ENCODE measurements at regions not wholly inside any gene's neighbourhood (a gene's known extent, or its start where the extent isn't known, plus 50 kb on each side); places are given as distances from the start of the nearest gene placed in this dataset.

DNA sequence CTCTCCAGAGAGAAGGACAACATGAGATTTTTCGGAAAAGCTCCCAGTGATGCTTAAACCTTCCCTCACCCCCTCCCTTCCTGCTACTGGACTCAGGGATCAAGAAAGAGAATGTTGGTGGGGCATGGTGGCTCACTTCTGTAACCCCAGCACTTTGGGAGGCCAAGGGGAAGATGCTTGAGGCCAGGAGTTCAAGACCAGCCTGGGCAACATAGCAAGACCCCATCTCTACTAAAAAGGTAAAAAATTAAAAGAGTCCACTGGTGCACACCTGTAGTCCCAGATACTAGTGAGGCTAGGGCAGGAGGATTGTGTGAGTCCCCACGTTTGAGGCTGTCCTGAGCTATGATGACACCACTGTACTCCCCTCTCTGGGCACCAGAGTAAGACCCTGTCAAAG lies 162.9 kb upstream of the RAB4A start:
- TF ChIP-seq, protein P1, sequence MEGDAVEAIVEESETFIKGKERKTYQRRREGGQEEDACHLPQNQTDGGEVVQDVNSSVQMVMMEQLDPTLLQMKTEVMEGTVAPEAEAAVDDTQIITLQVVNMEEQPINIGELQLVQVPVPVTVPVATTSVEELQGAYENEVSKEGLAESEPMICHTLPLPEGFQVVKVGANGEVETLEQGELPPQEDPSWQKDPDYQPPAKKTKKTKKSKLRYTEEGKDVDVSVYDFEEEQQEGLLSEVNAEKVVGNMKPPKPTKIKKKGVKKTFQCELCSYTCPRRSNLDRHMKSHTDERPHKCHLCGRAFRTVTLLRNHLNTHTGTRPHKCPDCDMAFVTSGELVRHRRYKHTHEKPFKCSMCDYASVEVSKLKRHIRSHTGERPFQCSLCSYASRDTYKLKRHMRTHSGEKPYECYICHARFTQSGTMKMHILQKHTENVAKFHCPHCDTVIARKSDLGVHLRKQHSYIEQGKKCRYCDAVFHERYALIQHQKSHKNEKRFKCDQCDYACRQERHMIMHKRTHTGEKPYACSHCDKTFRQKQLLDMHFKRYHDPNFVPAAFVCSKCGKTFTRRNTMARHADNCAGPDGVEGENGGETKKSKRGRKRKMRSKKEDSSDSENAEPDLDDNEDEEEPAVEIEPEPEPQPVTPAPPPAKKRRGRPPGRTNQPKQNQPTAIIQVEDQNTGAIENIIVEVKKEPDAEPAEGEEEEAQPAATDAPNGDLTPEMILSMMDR (IDR thresholded peaks at IDR 0.05), result no peak
- peaks cover 21 to 98% of the 10 kb centered on the region in 2 donors for H3K4me1 ChIP-seq (ENCODE audit: control insufficient read depth in 1 of 2, low read depth in 2 of 2)
- H3K36me3 ChIP-seq, result no peaks in the 10 kb centered on the region
- no peak for DNase-seq (ENCODE audit: low spot score)
- H3K9me3 ChIP-seq, result no peaks in the 10 kb centered on the region
- H3K27ac ChIP-seq, result peak overlapping the region; percentile 76 to 95
- H3K27me3 ChIP-seq (replicated peaks; ENCODE audit: insufficient read depth), result no peaks in the 10 kb centered on the region
- no peak overlapping the region for H3K4me3 ChIP-seq
- ATAC-seq (ENCODE audit: insufficient number of reproducible peaks, low FRiP score, low read depth), result no peak

DNA sequence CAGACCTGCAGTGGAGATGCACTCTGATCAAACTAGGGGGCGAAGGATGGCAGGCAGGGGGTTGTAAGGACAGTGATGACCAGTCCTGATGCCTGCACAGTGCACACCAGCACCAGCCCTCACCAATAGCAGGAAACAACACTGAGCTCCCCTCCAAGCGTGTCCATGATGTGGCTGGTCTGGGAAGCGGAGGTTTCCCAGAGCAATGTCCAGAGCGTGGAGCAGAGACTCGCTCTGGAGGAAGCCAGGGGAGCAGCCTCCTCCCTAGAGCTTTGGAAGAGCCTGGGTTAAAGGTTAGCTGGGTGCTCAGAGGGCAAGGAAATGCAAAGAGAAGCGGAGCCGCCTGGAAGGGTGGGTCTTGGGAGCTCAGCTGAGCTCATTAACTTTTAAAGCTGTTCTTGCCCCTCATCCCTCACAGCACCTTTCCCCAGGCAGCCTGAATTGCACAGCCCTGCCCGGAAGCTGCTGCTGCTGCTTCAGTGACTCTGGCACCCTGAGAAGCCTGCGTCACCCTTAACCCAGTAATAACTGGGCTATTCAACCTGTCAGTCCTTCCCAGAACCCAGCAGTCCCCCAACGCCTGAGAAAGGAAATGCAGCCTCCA lies 162.2 kb upstream of the RAB4A start:
- peak; percentile 25 for DNase-seq (ENCODE audit: low spot score)
- H3K36me3 ChIP-seq, result no peaks in the 10 kb centered on the region
- H3K4me1 ChIP-seq (ENCODE audit: control insufficient read depth in 1 of 2, low read depth in 2 of 2), result peaks cover 17 to 91% of the 10 kb centered on the region in 2 donors
- H3K9me3 ChIP-seq, result no peaks in the 10 kb centered on the region
- no peak overlapping the region for H3K4me3 ChIP-seq
- TF ChIP-seq, protein P1 (IDR thresholded peaks at IDR 0.05), result peak; percentile 40
- H3K27me3 ChIP-seq (replicated peaks; ENCODE audit: insufficient read depth), result no peaks in the 10 kb centered on the region
- peak overlapping the region; percentile 76 to 95 for H3K27ac ChIP-seq
- ATAC-seq (ENCODE audit: insufficient number of reproducible peaks, low FRiP score, low read depth), result peak; percentile 45

DNA sequence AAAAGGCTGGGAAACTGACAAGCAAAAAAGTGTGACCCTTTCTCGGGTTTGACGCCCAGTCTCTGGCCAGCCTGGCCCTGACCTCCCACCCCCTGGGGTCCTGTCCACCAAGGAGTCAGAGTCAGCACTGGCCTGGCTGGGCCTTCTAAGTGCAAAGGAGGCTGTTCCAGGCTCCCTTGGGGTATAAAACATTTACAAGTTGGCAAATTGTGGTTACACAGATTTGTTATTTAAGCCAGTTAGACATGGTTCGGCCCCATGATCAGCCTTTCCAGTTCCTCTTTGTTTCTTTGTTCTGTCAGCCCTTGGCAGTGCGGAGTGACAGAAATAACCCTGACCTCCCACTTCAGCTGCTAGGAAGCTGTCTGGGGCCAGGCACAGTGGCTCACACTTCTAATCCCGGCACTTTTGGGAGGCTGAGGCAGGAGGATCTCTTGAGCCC lies 161.6 kb upstream of the RAB4A start:
- peak; percentile 20 for DNase-seq (ENCODE audit: low spot score)
- Histone ChIP-seq H3K4me3 (no peak overlapping the region), H3K36me3 (no peaks in the 10 kb centered on the region), H3K4me1 (ENCODE audit: control insufficient read depth in 1 of 2, low read depth in 2 of 2) (peaks cover 17 to 84% of the 10 kb centered on the region in 2 donors), H3K9me3 (no peaks in the 10 kb centered on the region), H3K27ac (peak overlapping the region; percentile 76 to 95), H3K27me3 (replicated peaks; ENCODE audit: insufficient read depth) (no peaks in the 10 kb centered on the region)
- TF ChIP-seq, protein P1 (IDR thresholded peaks at IDR 0.05), result no peak
- ATAC-seq (ENCODE audit: insufficient number of reproducible peaks, low FRiP score, low read depth), result peak; percentile 55

DNA sequence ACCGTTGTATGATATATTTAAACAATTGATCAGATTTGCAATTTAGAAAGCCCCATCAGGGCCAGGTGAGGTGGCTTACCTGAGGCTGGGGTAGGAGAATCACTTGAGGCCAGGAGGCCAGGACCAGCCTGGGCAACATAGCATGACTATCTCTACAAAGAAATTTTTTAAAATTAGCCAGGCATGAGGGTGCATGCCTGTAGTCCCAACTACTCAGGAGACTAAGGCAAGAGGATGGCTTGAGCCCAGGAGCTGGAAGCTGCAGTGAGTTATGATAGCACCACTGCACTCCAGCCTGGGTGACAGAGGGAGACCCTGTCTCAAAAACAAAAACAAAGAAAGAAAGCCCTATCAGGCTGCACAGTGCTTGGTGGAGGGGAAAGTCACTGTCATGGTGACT lies 159.9 kb upstream of the RAB4A start:
- ATAC-seq (ENCODE audit: insufficient number of reproducible peaks, low FRiP score, low read depth) (no peak), DNase-seq (ENCODE audit: low spot score) (no peak)
- Histone ChIP-seq H3K27me3 (replicated peaks; ENCODE audit: insufficient read depth) (no peaks in the 10 kb centered on the region), H3K4me3 (no peak overlapping the region), H3K9me3 (no peaks in the 10 kb centered on the region), H3K4me1 (ENCODE audit: control insufficient read depth in 1 of 2, low read depth in 2 of 2) (peaks cover 13 to 74% of the 10 kb centered on the region in 2 donors), H3K27ac (peak overlapping the region in 1 of 2 donors; percentile 0), H3K36me3 (no peaks in the 10 kb centered on the region)
- TF ChIP-seq, protein P1 (IDR thresholded peaks at IDR 0.05), result no peak

DNA sequence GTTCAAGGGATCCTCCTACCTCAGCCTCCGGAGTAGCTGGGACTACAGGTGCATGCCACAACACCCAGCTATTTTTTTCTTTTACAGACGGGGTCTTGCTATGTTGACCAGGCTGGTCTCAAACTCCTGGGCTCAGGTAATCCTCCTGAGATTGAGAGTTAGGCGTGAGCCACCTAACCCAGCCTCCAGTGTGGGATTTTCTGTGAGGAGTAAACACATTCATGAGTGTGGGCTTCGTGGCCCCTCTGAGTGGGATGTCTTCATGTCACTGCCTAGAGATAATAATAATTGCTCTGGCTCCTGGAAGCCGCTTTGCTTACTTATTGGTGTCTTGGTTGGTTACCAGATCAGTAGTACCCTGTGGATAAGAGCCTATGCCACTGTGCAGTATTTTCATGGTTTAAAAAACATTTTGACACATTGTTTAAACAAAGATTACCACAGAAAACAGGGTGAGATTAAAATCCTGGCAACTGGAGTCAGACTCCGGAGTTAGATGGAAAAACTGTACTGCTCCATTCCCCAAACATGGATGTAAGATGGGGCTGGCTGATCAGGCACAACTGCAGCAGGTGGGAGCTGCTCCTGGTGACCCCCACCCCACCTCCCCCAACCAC lies 159.1 kb upstream of the RAB4A start:
- Histone ChIP-seq H3K4me3 (no peak overlapping the region), H3K27ac (no peak overlapping the region), H3K36me3 (no peaks in the 10 kb centered on the region), H3K27me3 (replicated peaks; ENCODE audit: insufficient read depth) (no peaks in the 10 kb centered on the region), H3K4me1 (ENCODE audit: control insufficient read depth in 1 of 2, low read depth in 2 of 2) (peaks cover 13 to 74% of the 10 kb centered on the region in 2 donors), H3K9me3 (no peaks in the 10 kb centered on the region)
- DNase-seq (ENCODE audit: low spot score) (no peak), ATAC-seq (ENCODE audit: insufficient number of reproducible peaks, low FRiP score, low read depth) (no peak)
- TF ChIP-seq, protein P1 (IDR thresholded peaks at IDR 0.05), result no peak

Measured in thoracic aorta (tissue), 2 donors.